HCT116 (cell line): ENCODE measurements at regions not wholly inside any gene's neighbourhood (a gene's known extent, or its start where the extent isn't known, plus 50 kb on each side); places are given as distances from the start of the nearest gene placed in this dataset.

ENCODE experiments used
- ATAC-seq: fragments of 200-7000 bp; cut with Tn5 transposase; 2 replicates; pipeline ENCODE4 v1.9.1; 2020; ENCODE audit warnings: mild to moderate bottlenecking, moderate library complexity
- BruUV-seq: library from RNA; stranded (reverse); fragments of 400-500 nt; replicated peaks from 2 replicates; lab custom pipeline; 2021; lab: Mats Ljungman, UMichigan
- CTCF ChIA-PET: fragments of 300-600 bp; sonication (Branson Sonifier 250); formaldehyde crosslinking; loops from one replicate; lab custom pipeline; 2021; ENCODE audit warnings: antibody characterized with exemption; lab: Charles Lee
- POLR2A ChIA-PET: fragments of 300-600, 350-600 bp; sonication (Branson Sonifier 250); formaldehyde crosslinking; loops from one replicate; lab custom pipeline; 2021; ENCODE audit warnings: antibody characterized with exemption; lab: Charles Lee
- RAD21 ChIA-PET, 2 experiments: fragments of 300-600 bp; sonication (Branson Sonifier 250); formaldehyde crosslinking; loops; one replicate each; lab custom pipeline; 2023; ENCODE audit warnings: low total read pairs in 2 of 2; ENCODE audit not compliant: uncharacterized antibody in 2 of 2, unreplicated experiment in 2 of 2, low non-redundant PET in 1 of 2; lab: Charles Lee
- DNase-seq: peaks from one replicate; pipeline ENCODE4 v3.0.0-alpha.2; 2010; ENCODE audit warnings: low read depth, low spot score
- H2AFZ ChIP-seq: fragments of 200-600 bp; shearing (Covaris generic), sonication (generic); 2 replicates; pipeline ENCODE4 v1.6.1; 2017; ENCODE audit warnings: low read depth, mixed run types, mixed read lengths, antibody characterized with exemption, low read length; ENCODE audit not compliant: poor library complexity, severe bottlenecking
- H3K27ac ChIP-seq: 2 replicates; pipeline ENCODE4 v1.5.1; 2012; ENCODE audit warnings: low read depth, low read length
- H3K27me3 ChIP-seq: fragments of 200-600 bp; sonication (generic); 2 replicates; pipeline ENCODE4 v1.6.1; 2016; ENCODE audit warnings: mixed run types, low read length, mixed read lengths; ENCODE audit not compliant: insufficient read depth
- H3K36me3 ChIP-seq, 2 experiments: fragments of 200-500 bp in 1 of 2; fragments of 200-600 bp in 1 of 2; sonication (Bioruptor generic) in 1 of 2; sonication (generic) in 1 of 2; 2 replicates each; pipeline versions ENCODE4 v1.5.1 to v1.6.1; 2014 to 2016; ENCODE audit warnings: low read length in 2 of 2, inconsistent platforms in 1 of 2, mixed read lengths in 1 of 2, mixed run types in 1 of 2; ENCODE audit not compliant: insufficient read depth in 2 of 2, control insufficient read depth in 1 of 2
- H3K4me1 ChIP-seq, 2 experiments: fragments of 200-600 bp in 1 of 2; sonication (generic) in 1 of 2; 2 replicates each; pipeline versions ENCODE4 v1.5.1 to v1.6.1; 2012 to 2017; ENCODE audit warnings: low read length in 2 of 2, inconsistent platforms in 1 of 2, mild to moderate bottlenecking in 1 of 2, mixed read lengths in 1 of 2, mixed run types in 1 of 2, moderate library complexity in 1 of 2; ENCODE audit not compliant: insufficient read depth in 2 of 2, control insufficient read depth in 1 of 2
- H3K4me2 ChIP-seq: fragments of 200-600 bp; sonication (generic); 2 replicates; pipeline ENCODE4 v1.6.1; 2017; ENCODE audit warnings: mixed run types, low read length, mixed read lengths
- H3K4me3 ChIP-seq, 2 experiments: fragments of 200-600 bp in 1 of 2; sonication (generic) in 1 of 2; replicated peaks in 1 of 2; 2 replicates each; pipeline ENCODE4 v1.5.1; 2011 to 2016; ENCODE audit warnings: low read length in 2 of 2, control low read depth in 1 of 2, low read depth in 1 of 2, mild to moderate bottlenecking in 1 of 2, mixed read lengths in 1 of 2, mixed run types in 1 of 2
- H3K79me2 ChIP-seq: fragments of 200-600 bp; sonication (generic); 2 replicates; pipeline ENCODE4 v1.6.1; 2017; ENCODE audit warnings: mild to moderate bottlenecking, mixed run types, low read length, moderate library complexity, mixed read lengths; ENCODE audit not compliant: insufficient read depth
- H3K9ac ChIP-seq: fragments of 200-600 bp; sonication (generic); 2 replicates; pipeline ENCODE4 v1.6.1; 2016; ENCODE audit warnings: low read length, mixed read lengths
- H3K9me2 ChIP-seq: fragments of 200-600 bp; sonication (generic), shearing (Covaris generic); 2 replicates; pipeline ENCODE4 v1.6.1; 2017; ENCODE audit warnings: mixed run types, mild to moderate bottlenecking, moderate library complexity; ENCODE audit not compliant: insufficient read depth
- H3K9me3 ChIP-seq, 2 experiments: fragments of 200-500 bp in 1 of 2; fragments of 200-600 bp in 1 of 2; sonication (Bioruptor generic) in 1 of 2; sonication (generic) in 1 of 2; 2 replicates each; pipeline ENCODE4 v1.6.1; 2014 to 2017; ENCODE audit warnings: low read length in 2 of 2, mixed read lengths in 2 of 2, inconsistent platforms in 1 of 2, low read depth in 1 of 2, mild to moderate bottlenecking in 1 of 2, mixed run types in 1 of 2, moderate library complexity in 1 of 2; ENCODE audit not compliant: control insufficient read depth in 1 of 2, insufficient read depth in 1 of 2
- H4K20me1 ChIP-seq: fragments of 200-600 bp; sonication (generic), shearing (Covaris generic); 2 replicates; pipeline ENCODE4 v1.6.1; 2017; ENCODE audit warnings: mixed run types, mild to moderate bottlenecking, moderate library complexity; ENCODE audit not compliant: insufficient read depth
- CBX3 ChIP-seq: IDR thresholded peaks from 2 replicates; pipeline ENCODE4 v1.6.1; 2012; ENCODE audit warnings: low read depth
- CTCF ChIP-seq, 3 experiments: fragments of 200-600 bp in 1 of 3; sonication (generic) in 1 of 3; IDR thresholded peaks in 2 of 3; conservative IDR thresholded peaks in 1 of 3; 2 replicates each; pipeline ENCODE4 v1.5.1; 2012 to 2017; ENCODE audit warnings: low read depth in 2 of 3, low read length in 2 of 3, antibody characterized with exemption in 1 of 3, borderline replicate concordance in 1 of 3, control low read depth in 1 of 3, mild to moderate bottlenecking in 1 of 3, mixed read lengths in 1 of 3, mixed run types in 1 of 3, moderate library complexity in 1 of 3; ENCODE audit not compliant: insufficient read depth in 1 of 3
- EGR1 ChIP-seq: IDR thresholded peaks from 2 replicates; pipeline ENCODE4 v1.6.1; 2012; ENCODE audit warnings: low read depth
- EZH2phosphoT487 ChIP-seq: fragments of 200-600 bp; IDR thresholded peaks from 2 replicates; pipeline ENCODE4 v1.6.1; 2018; ENCODE audit warnings: antibody characterized with exemption, borderline replicate concordance
- FOSL1 ChIP-seq: IDR thresholded peaks from 2 replicates; pipeline ENCODE4 v1.6.1; 2012; ENCODE audit warnings: low read depth
- JUND ChIP-seq: IDR thresholded peaks from 2 replicates; pipeline ENCODE4 v1.6.1; 2012
- POLR2A ChIP-seq: IDR thresholded peaks from 2 replicates; pipeline ENCODE4 v1.7.0; 2011; ENCODE audit warnings: borderline replicate concordance; ENCODE audit not compliant: insufficient read depth, insufficient read length; ENCODE audit errors: extremely low read depth
- RAD21 ChIP-seq: IDR thresholded peaks from 2 replicates; pipeline ENCODE4 v1.6.1; 2012; ENCODE audit warnings: low read depth, mild to moderate bottlenecking
- SIN3A ChIP-seq: IDR thresholded peaks from 2 replicates; pipeline ENCODE4 v1.6.1; 2012; ENCODE audit warnings: low read depth
- YY1 ChIP-seq: IDR thresholded peaks from 2 replicates; pipeline ENCODE4 v1.6.1; 2011; ENCODE audit warnings: low read length, low read depth, moderate library complexity, mild to moderate bottlenecking; ENCODE audit not compliant: insufficient replicate concordance; ENCODE audit errors: extremely low read depth
- ZBTB33 ChIP-seq: IDR thresholded peaks from 2 replicates; pipeline ENCODE4 v1.6.1; 2011; ENCODE audit warnings: mild to moderate bottlenecking, low read length, moderate library complexity; ENCODE audit not compliant: insufficient replicate concordance; ENCODE audit errors: extremely low read depth
- ZNF274 ChIP-seq: fragments of 200-500 bp; sonication (Bioruptor generic); IDR thresholded peaks from 2 replicates; pipeline ENCODE4 v1.6.1; 2014; ENCODE audit warnings: mild to moderate bottlenecking, low read depth, low read length, inconsistent platforms
- intact Hi-C: fragments of 100-400 bp; cut with micrococcal nuclease; formaldehyde crosslinking; loops from 2 replicates; pipeline ENCODE4 v1.10.0; 2022

- ChIA-PET CTCF (no interaction called here), POLR2A (no interaction called here), RAD21 (no interaction called here)
- no peak overlapping the region for H3K9ac ChIP-seq
- no peak for TF ChIP-seq ZNF274
- TF ChIP-seq EGR1 = no peak
- no peak for TF ChIP-seq SIN3A
- no peak for TF ChIP-seq RAD21
- TF ChIP-seq JUND = no peak
- TF ChIP-seq CTCF (IDR thresholded peaks at IDR 0.05 in 2 of 3, conservative IDR thresholded peaks at IDR 0.05 in 1 of 3; ENCODE audit: borderline replicate concordance in 1 of 3, insufficient read depth in 1 of 3, low read depth in 2 of 3, low read length in 2 of 3) = no peak
- no peak for TF ChIP-seq CBX3
- TF ChIP-seq FOSL1 = no peak
- no peak for TF ChIP-seq YY1
- TF ChIP-seq ZBTB33 = no peak
- TF ChIP-seq EZH2phosphoT487 = no peak
- no peak for TF ChIP-seq POLR2A
- ATAC-seq = no peak
- H4K20me1 ChIP-seq = no peaks in the 10 kb centered on the region
- BruUV-seq = no TSS peak
- intact Hi-C loops = no loop called here
- H3K4me2 ChIP-seq = no peak overlapping the region
- H2AFZ ChIP-seq = no peak overlapping the region
- H3K4me1 ChIP-seq = no peaks in the 10 kb centered on the region
- H3K27ac ChIP-seq = no peak overlapping the region
- H3K79me2 ChIP-seq = no peaks in the 10 kb centered on the region
- no peaks in the 10 kb centered on the region for H3K9me3 ChIP-seq
- no peak overlapping the region for H3K4me3 ChIP-seq
- no peaks in the 10 kb centered on the region for H3K9me2 ChIP-seq
- DNase-seq = no peak
- H3K27me3 ChIP-seq = no peaks in the 10 kb centered on the region
- H3K36me3 ChIP-seq = no peaks in the 10 kb centered on the region
These were observed 474.7 kb downstream of the NKX6-1 start for GRCh38 chr4:84024405-84024804.
